Activated CD4-positive, alpha-beta T cell treated with anti-CD3 and anti-CD28 coated beads, Interleukin-2, Interleukin-4, amounts not matched to agents 100 ng/mL and 50 ng/mL, durations not matched to agents 16 hours and 8 hours (primary cell): ENCODE measurements at regions not wholly inside any gene's neighbourhood (a gene's known extent, or its start where the extent isn't known, plus 50 kb on each side); places are given as distances from the start of the nearest gene placed in this dataset.
"Not testable (repeated sequence)": the region's sequence is repeated elsewhere in the genome, so short reads cannot be mapped to it uniquely, and the experiment has no call there.

Source experiments
- DNase-seq: peaks from one replicate; pipeline ENCODE4 v3.0.0-alpha.2; 2020; ENCODE audit warnings: low spot score

DNA sequence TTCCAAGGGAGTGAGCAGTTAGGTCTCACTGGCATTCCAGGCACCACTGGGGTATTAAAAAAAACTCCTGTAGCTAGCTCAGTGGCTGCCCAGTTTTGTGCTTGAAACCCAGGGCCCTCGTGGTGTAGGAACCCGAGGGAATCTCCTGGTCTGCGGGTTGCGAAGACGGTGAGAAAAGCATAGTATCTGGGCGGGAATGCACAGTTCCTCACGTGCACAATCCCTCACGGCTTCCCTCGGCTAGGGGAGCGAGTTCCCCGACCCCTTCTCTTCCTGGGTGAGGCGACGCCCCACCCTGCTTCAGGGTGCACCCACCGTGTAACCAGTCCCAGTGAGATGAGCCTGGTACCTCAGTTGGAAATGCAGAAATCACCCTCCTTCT, 50.5 kb upstream of the PGBD5 start:
- DNase-seq, result no peak

GRCh38 chr1:230475856-230476621, 49.9 kb upstream of the PGBD5 start:
- not testable (repeated sequence) for DNase-seq
